ENCODE measurements at regions not wholly inside any gene's neighbourhood (a gene's known extent, or its start where the extent isn't known, plus 50 kb on each side); places are given as distances from the start of the nearest gene placed in this dataset.

DNA sequence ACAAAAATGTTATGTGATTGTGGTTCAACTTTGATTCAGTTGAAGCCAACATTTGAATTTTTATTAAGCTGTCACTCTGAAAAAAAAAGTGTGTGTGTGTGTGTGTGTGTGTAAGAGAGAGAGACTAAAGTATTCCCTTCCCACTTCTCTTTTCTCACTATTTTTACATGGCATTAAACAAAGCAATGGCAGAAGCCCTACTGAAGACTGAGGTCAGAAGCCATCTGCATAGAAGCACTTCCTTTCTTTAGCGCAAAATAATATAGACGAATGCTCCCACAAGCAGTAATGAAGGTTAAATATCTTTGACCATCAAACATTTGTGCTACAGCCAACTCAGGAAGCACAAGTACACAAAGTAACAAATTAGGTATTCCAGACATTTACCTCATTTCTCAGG lies 540.5 kb downstream of the KCTD16 start:
- Histone ChIP-seq H3K36me3 (ENCODE audit: low read depth) (no peaks in the 10 kb centered on the region), H3K4me3 (no peak overlapping the region), H3K4me1 (ENCODE audit: insufficient read depth) (no peaks in the 10 kb centered on the region), H3K4me2 (ENCODE audit: unreplicated experiment) (no peak overlapping the region), H3K79me2 (ENCODE audit: insufficient read depth) (no peaks in the 10 kb centered on the region), H3K27me3 (replicated peaks; ENCODE audit: insufficient read depth) (no peaks in the 10 kb centered on the region), H4K20me1 (ENCODE audit: insufficient read depth) (no peaks in the 10 kb centered on the region), H2AFZ (no peak overlapping the region), H3F3A (ENCODE audit: insufficient read depth) (no peaks in the 10 kb centered on the region), H3K9me2 (ENCODE audit: insufficient read depth) (no peaks in the 10 kb centered on the region), H3K9me3 (ENCODE audit: low read depth) (no peaks in the 10 kb centered on the region), H3K27ac (no peak overlapping the region), H3K9ac (no peak overlapping the region)
- no peak for TF ChIP-seq EZH2 (IDR thresholded peaks at IDR 0.05; ENCODE audit: insufficient read depth, poor library complexity, severe bottlenecking)
- TF ChIP-seq EZH2phosphoT487 (IDR thresholded peaks at IDR 0.05; ENCODE audit: insufficient read depth, low read depth): no peak
- 55 to 71% methylated on average over 2 of the region's 2 CpGs for WGBS, 2 experiments (ENCODE audit: low coverage in 1 of 2, low lambda C conversion rate in 2 of 2, missing lambda C conversion rate in 2 of 2)
- in situ Hi-C loops (cut with MboI): no loop called here
- DNase-seq: no peak

DNA sequence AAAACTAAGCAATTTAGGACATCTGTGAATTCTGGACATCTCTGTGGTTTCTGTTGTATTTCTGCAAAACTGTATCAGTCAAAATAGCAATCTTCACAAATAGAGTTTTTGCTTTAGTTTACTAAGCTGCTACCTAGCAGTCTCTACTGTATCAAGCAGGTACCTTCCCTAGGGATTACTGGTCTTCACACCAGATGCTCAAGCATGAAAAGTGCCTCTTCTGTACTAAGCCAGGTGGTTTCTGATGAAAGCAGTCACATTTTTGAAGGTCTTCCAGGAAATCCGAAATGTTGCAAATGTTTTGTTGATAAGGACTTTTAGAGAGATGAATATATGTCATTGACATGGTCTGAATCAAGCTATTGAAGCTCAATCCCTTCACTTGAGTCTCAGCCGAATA lies 540.0 kb downstream of the KCTD16 start:
- Histone ChIP-seq H3K4me1 (ENCODE audit: insufficient read depth) (no peaks in the 10 kb centered on the region), H3K79me2 (ENCODE audit: insufficient read depth) (no peaks in the 10 kb centered on the region), H3K4me3 (no peak overlapping the region), H4K20me1 (ENCODE audit: insufficient read depth) (no peaks in the 10 kb centered on the region), H2AFZ (no peak overlapping the region), H3K9ac (no peak overlapping the region), H3F3A (ENCODE audit: insufficient read depth) (no peaks in the 10 kb centered on the region), H3K9me3 (ENCODE audit: low read depth) (no peaks in the 10 kb centered on the region), H3K4me2 (ENCODE audit: unreplicated experiment) (no peak overlapping the region), H3K9me2 (ENCODE audit: insufficient read depth) (no peaks in the 10 kb centered on the region), H3K27ac (no peak overlapping the region), H3K27me3 (replicated peaks; ENCODE audit: insufficient read depth) (no peaks in the 10 kb centered on the region), H3K36me3 (ENCODE audit: low read depth) (no peaks in the 10 kb centered on the region)
- 29 to 32% methylated on average over 2 of the region's 2 CpGs for WGBS, 2 experiments (ENCODE audit: low coverage in 1 of 2, low lambda C conversion rate in 2 of 2, missing lambda C conversion rate in 2 of 2)
- no peak for DNase-seq
- in situ Hi-C loops (cut with MboI): no loop called here
- TF ChIP-seq EZH2 (IDR thresholded peaks at IDR 0.05; ENCODE audit: insufficient read depth, poor library complexity, severe bottlenecking): no peak
- TF ChIP-seq EZH2phosphoT487 (IDR thresholded peaks at IDR 0.05; ENCODE audit: insufficient read depth, low read depth): no peak

DNA sequence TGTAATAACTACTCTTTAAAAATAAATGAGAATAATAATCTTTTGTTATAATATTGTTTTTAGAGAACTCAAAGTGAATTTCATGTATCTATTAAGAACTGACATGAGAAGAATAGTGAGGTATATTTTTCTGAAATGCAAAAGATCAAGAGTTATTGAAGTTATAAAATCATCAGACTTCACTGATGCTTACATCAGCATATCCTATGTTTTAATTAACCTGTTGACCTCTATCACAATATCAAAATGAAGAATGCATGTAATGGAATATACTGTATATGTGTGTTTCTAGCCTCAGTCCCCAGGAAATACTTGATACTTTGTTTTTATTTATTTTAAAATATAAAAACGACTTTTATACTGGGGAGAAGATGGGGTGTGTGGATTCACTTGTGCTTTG lies 533.1 kb downstream of the KCTD16 start:
- in situ Hi-C loops (cut with MboI): no loop called here
- no peak overlapping the region for H3K4me2 ChIP-seq (ENCODE audit: unreplicated experiment)
- H3K36me3 ChIP-seq (ENCODE audit: low read depth): no peaks in the 10 kb centered on the region
- peaks cover 13% of the 10 kb centered on the region for H3F3A ChIP-seq (ENCODE audit: insufficient read depth)
- no peak for DNase-seq
- H3K27me3 ChIP-seq (replicated peaks; ENCODE audit: insufficient read depth): no peaks in the 10 kb centered on the region
- H3K27ac ChIP-seq: no peak overlapping the region
- TF ChIP-seq EZH2 (IDR thresholded peaks at IDR 0.05; ENCODE audit: insufficient read depth, poor library complexity, severe bottlenecking) (no peak), EZH2phosphoT487 (IDR thresholded peaks at IDR 0.05; ENCODE audit: insufficient read depth, low read depth) (no peak)
- H3K4me3 ChIP-seq: no peak overlapping the region
- 18 to 28% methylated on average over 1 of the region's 1 CpG for WGBS, 2 experiments (ENCODE audit: low coverage in 1 of 2, low lambda C conversion rate in 2 of 2, missing lambda C conversion rate in 2 of 2)
- no peaks in the 10 kb centered on the region for H3K9me2 ChIP-seq (ENCODE audit: insufficient read depth)
- no peaks in the 10 kb centered on the region for H4K20me1 ChIP-seq (ENCODE audit: insufficient read depth)
- H2AFZ ChIP-seq: no peak overlapping the region
- no peak overlapping the region for H3K9ac ChIP-seq
- H3K79me2 ChIP-seq (ENCODE audit: insufficient read depth): no peaks in the 10 kb centered on the region
- H3K4me1 ChIP-seq (ENCODE audit: insufficient read depth): peaks cover 6% of the 10 kb centered on the region
- H3K9me3 ChIP-seq (ENCODE audit: low read depth): no peaks in the 10 kb centered on the region

DNA sequence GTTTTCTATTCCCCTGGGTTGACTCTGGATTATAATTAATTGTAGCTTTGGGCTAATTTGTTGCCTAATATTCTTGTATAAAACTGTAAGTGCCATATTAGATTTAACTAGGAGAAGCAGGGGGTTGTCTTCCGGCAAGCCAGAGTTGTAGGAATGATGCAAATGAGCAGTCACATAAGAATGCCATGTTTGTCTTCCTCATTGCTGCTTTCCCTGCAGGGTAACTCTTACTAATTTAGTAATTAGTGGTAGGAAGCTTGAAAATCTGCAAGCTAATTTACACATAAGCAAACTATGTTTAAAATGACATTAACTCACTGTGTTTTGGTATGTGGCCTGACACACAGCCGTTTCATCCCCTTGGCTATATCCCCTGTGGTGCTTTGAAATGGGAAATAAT lies 527.8 kb downstream of the KCTD16 start:
- 7 to 9% methylated on average over 2 of the region's 2 CpGs for WGBS, 2 experiments (ENCODE audit: low coverage in 1 of 2, low lambda C conversion rate in 2 of 2, missing lambda C conversion rate in 2 of 2)
- no peaks in the 10 kb centered on the region for H4K20me1 ChIP-seq (ENCODE audit: insufficient read depth)
- no peaks in the 10 kb centered on the region for H3K9me2 ChIP-seq (ENCODE audit: insufficient read depth)
- DNase-seq: peak; percentile 55
- H3K9me3 ChIP-seq (ENCODE audit: low read depth): no peaks in the 10 kb centered on the region
- H3K27me3 ChIP-seq (replicated peaks; ENCODE audit: insufficient read depth): no peaks in the 10 kb centered on the region
- H3K4me1 ChIP-seq (ENCODE audit: insufficient read depth): peaks cover 18% of the 10 kb centered on the region
- peak overlapping the region; percentile 81 for H3K27ac ChIP-seq
- peak overlapping the region; percentile 23; the same call in 1 of the 2 replicates for H3K9ac ChIP-seq
- in situ Hi-C loops (cut with MboI): no loop called here
- H3K4me2 ChIP-seq (ENCODE audit: unreplicated experiment): peak overlapping the region; percentile 72
- H3K4me3 ChIP-seq: peak overlapping the region; percentile 24
- H2AFZ ChIP-seq: 0 out of 2 replicates have a peak overlapping the region, but pooled peaks have one; percentile 11
- no peaks in the 10 kb centered on the region for H3K79me2 ChIP-seq (ENCODE audit: insufficient read depth)
- no peaks in the 10 kb centered on the region for H3K36me3 ChIP-seq (ENCODE audit: low read depth)
- TF ChIP-seq EZH2 (IDR thresholded peaks at IDR 0.05; ENCODE audit: insufficient read depth, poor library complexity, severe bottlenecking): no peak
- H3F3A ChIP-seq (ENCODE audit: insufficient read depth): peaks cover 19% of the 10 kb centered on the region

DNA sequence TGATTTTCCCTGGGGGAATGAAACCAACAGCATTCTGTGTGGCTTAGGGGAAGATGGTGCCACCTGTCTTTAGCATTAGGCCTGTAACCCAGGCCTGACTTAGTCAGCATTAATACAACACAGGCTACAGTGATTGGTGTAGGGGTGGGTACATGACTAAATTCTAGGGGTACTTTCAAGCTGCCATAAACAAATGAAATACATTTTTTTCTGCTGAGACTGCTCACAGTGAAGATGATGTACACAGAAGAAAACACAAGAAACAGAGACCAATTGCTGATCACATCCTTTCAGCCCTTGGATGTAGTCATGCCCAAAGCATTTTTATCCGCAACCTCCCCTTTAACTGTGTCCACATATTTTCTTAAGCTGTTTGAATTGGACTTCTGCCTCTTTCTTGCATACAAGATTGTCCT lies 527.2 kb downstream of the KCTD16 start:
- TF ChIP-seq EZH2phosphoT487 (IDR thresholded peaks at IDR 0.05; ENCODE audit: insufficient read depth, low read depth): no peak
- no peak for TF ChIP-seq EZH2 (IDR thresholded peaks at IDR 0.05; ENCODE audit: insufficient read depth, poor library complexity, severe bottlenecking)
- H3K36me3 ChIP-seq (ENCODE audit: low read depth): no peaks in the 10 kb centered on the region
- no peak overlapping the region for H2AFZ ChIP-seq
- in situ Hi-C loops (cut with MboI): no loop called here
- H3K27me3 ChIP-seq (replicated peaks; ENCODE audit: insufficient read depth): no peaks in the 10 kb centered on the region
- peaks cover 18% of the 10 kb centered on the region for H3K4me1 ChIP-seq (ENCODE audit: insufficient read depth)
- H3K79me2 ChIP-seq (ENCODE audit: insufficient read depth): no peaks in the 10 kb centered on the region
- WGBS, 2 experiments (ENCODE audit: low coverage in 1 of 2, low lambda C conversion rate in 2 of 2, missing lambda C conversion rate in 2 of 2): 0 to 6% methylated on average over 1 of the region's 1 CpG
- peak; percentile 97 for DNase-seq
- no peaks in the 10 kb centered on the region for H3K9me2 ChIP-seq (ENCODE audit: insufficient read depth)
- peaks cover 19% of the 10 kb centered on the region for H3F3A ChIP-seq (ENCODE audit: insufficient read depth)
- peak overlapping the region; percentile 81 for H3K27ac ChIP-seq
- H4K20me1 ChIP-seq (ENCODE audit: insufficient read depth): no peaks in the 10 kb centered on the region
- H3K4me2 ChIP-seq (ENCODE audit: unreplicated experiment): no peak overlapping the region
- no peak overlapping the region for H3K4me3 ChIP-seq
- no peak overlapping the region for H3K9ac ChIP-seq
- H3K9me3 ChIP-seq (ENCODE audit: low read depth): no peaks in the 10 kb centered on the region
